ENCODE measurements at regions not wholly inside any gene's neighbourhood (a gene's known extent, or its start where the extent isn't known, plus 50 kb on each side); places are given as distances from the start of the nearest gene placed in this dataset.

GRCh38 chr22:49418341-49418894 lies 409.3 kb downstream of the BRD1 start:
- no peak for DNase-seq
- Histone ChIP-seq H3K9me2 (replicated peaks; ENCODE audit: insufficient read depth, low read length) (no peaks in the 10 kb centered on the region), H3K36me3 (replicated peaks; ENCODE audit: insufficient read depth, low read length) (no peaks in the 10 kb centered on the region), H3K4me1 (ENCODE audit: low read length) (peaks cover 8% of the 10 kb centered on the region; the same call in 1 of the 2 replicates), H3K27me3 (replicated peaks; ENCODE audit: insufficient read depth, low read length) (no peaks in the 10 kb centered on the region), H3K4me2 (ENCODE audit: low read depth, low read length) (no peak overlapping the region), H3F3A (ENCODE audit: insufficient read depth, low read length) (no peaks in the 10 kb centered on the region), H4K20me1 (ENCODE audit: insufficient read depth, low read length) (no peaks in the 10 kb centered on the region), H2AFZ (ENCODE audit: low read length) (no peak overlapping the region), H3K4me3 (ENCODE audit: low read length) (no peak overlapping the region), H3K79me2 (ENCODE audit: low read length) (no peaks in the 10 kb centered on the region), H3K9me3 (replicated peaks; ENCODE audit: insufficient read depth, low read length) (no peaks in the 10 kb centered on the region), H3K27ac (ENCODE audit: low read length) (no peak overlapping the region), H3K9ac (ENCODE audit: low read length) (no peak overlapping the region)
- no peak for TF ChIP-seq EZH2phosphoT487 (IDR thresholded peaks at IDR 0.05; ENCODE audit: low read length)
- no peak for TF ChIP-seq EZH2 (optimal IDR thresholded peaks at IDR 0.05; ENCODE audit: low read depth, low read length)
- TF ChIP-seq CTCF (IDR thresholded peaks at IDR 0.05; ENCODE audit: low read length) = no peak

GRCh38 chr22:49417833-49418232 lies 409.8 kb downstream of the BRD1 start:
- H3F3A ChIP-seq (ENCODE audit: insufficient read depth, low read length) = no peaks in the 10 kb centered on the region
- H3K79me2 ChIP-seq (ENCODE audit: low read length) = no peaks in the 10 kb centered on the region
- no peak overlapping the region for H3K4me3 ChIP-seq (ENCODE audit: low read length)
- DNase-seq = no peak
- H3K27me3 ChIP-seq (replicated peaks; ENCODE audit: insufficient read depth, low read length) = no peaks in the 10 kb centered on the region
- TF ChIP-seq CTCF (IDR thresholded peaks at IDR 0.05; ENCODE audit: low read length) (no peak), EZH2 (optimal IDR thresholded peaks at IDR 0.05; ENCODE audit: low read depth, low read length) (no peak), EZH2phosphoT487 (IDR thresholded peaks at IDR 0.05; ENCODE audit: low read length) (no peak)
- H3K4me2 ChIP-seq (ENCODE audit: low read depth, low read length) = no peak overlapping the region
- no peaks in the 10 kb centered on the region for H4K20me1 ChIP-seq (ENCODE audit: insufficient read depth, low read length)
- no peak overlapping the region for H3K9ac ChIP-seq (ENCODE audit: low read length)
- H3K27ac ChIP-seq (ENCODE audit: low read length) = no peak overlapping the region
- no peaks in the 10 kb centered on the region for H3K9me2 ChIP-seq (replicated peaks; ENCODE audit: insufficient read depth, low read length)
- H3K9me3 ChIP-seq (replicated peaks; ENCODE audit: insufficient read depth, low read length) = no peaks in the 10 kb centered on the region
- H3K36me3 ChIP-seq (replicated peaks; ENCODE audit: insufficient read depth, low read length) = no peaks in the 10 kb centered on the region
- H3K4me1 ChIP-seq (ENCODE audit: low read length) = peaks cover 6% of the 10 kb centered on the region; the same call in 1 of the 2 replicates
- no peak overlapping the region for H2AFZ ChIP-seq (ENCODE audit: low read length)

- no peaks in the 10 kb centered on the region for H3K27me3 ChIP-seq (replicated peaks; ENCODE audit: insufficient read depth, low read length)
- H4K20me1 ChIP-seq (ENCODE audit: insufficient read depth, low read length) = no peaks in the 10 kb centered on the region
- H3K4me1 ChIP-seq (ENCODE audit: low read length) = 0 out of 2 replicates have a peak, but pooled peaks cover under 1% of the 10 kb centered on the region
- H2AFZ ChIP-seq (ENCODE audit: low read length) = no peak overlapping the region
- H3K4me2 ChIP-seq (ENCODE audit: low read depth, low read length) = no peak overlapping the region
- H3K9ac ChIP-seq (ENCODE audit: low read length) = no peak overlapping the region
- H3F3A ChIP-seq (ENCODE audit: insufficient read depth, low read length) = no peaks in the 10 kb centered on the region
- DNase-seq = no peak
- TF ChIP-seq EZH2phosphoT487 (IDR thresholded peaks at IDR 0.05; ENCODE audit: low read length) (no peak), EZH2 (optimal IDR thresholded peaks at IDR 0.05; ENCODE audit: low read depth, low read length) (no peak), CTCF (IDR thresholded peaks at IDR 0.05; ENCODE audit: low read length) (no peak)
- no peaks in the 10 kb centered on the region for H3K79me2 ChIP-seq (ENCODE audit: low read length)
- H3K27ac ChIP-seq (ENCODE audit: low read length) = no peak overlapping the region
- no peaks in the 10 kb centered on the region for H3K9me3 ChIP-seq (replicated peaks; ENCODE audit: insufficient read depth, low read length)
- no peaks in the 10 kb centered on the region for H3K36me3 ChIP-seq (replicated peaks; ENCODE audit: insufficient read depth, low read length)
- H3K9me2 ChIP-seq (replicated peaks; ENCODE audit: insufficient read depth, low read length) = no peaks in the 10 kb centered on the region
- no peak overlapping the region for H3K4me3 ChIP-seq (ENCODE audit: low read length)
Measured at GRCh38 chr22:49417326-49417725, 410.3 kb downstream of the BRD1 start.

All from MM.1S (cell line).